ENCODE measurements at regions not wholly inside any gene's neighbourhood (a gene's known extent, or its start where the extent isn't known, plus 50 kb on each side); places are given as distances from the start of the nearest gene placed in this dataset.

GRCh38 chr3:161426758-161427157 is 55.4 kb upstream of the SPTSSB start:
- no peaks in the 10 kb centered on the region for H3K36me3 ChIP-seq (replicated peaks in 1 of 2)
- no peak overlapping the region for H3K4me3 ChIP-seq
- no peaks in the 10 kb centered on the region for H3K4me1 ChIP-seq (replicated peaks in 1 of 2)
- intact Hi-C loops (cut with DNase I), result loop anchor here in 1 of 2 donors (10.0 kb wide), 1 partner anchor 722 kb away; no protein-coding TSS in a partner anchor
- no peaks in the 10 kb centered on the region for H3K9me3 ChIP-seq (replicated peaks in 1 of 3)
- 70 to 77% (median 75%) methylated on average over 4 of the region's 4 CpGs for WGBS, 4 donors
- TF ChIP-seq POLR2A (IDR thresholded peaks at IDR 0.05), result no peak
- TF ChIP-seq CTCF (IDR thresholded peaks at IDR 0.05), result no peak
- no peaks in the 10 kb centered on the region for H3K27me3 ChIP-seq
- DNase-seq, result no peak
- H3K27ac ChIP-seq, result no peak overlapping the region

- intact Hi-C loops (cut with DNase I), result loop anchor here in 1 of 2 donors (5.0 to 10.0 kb wide), 2 partner anchors 147 to 719 kb away; no protein-coding TSS in a partner anchor
- H3K9me3 ChIP-seq (replicated peaks in 1 of 3), result no peaks in the 10 kb centered on the region
- DNase-seq, result no peak
- H3K36me3 ChIP-seq (replicated peaks in 1 of 2), result no peaks in the 10 kb centered on the region
- WGBS, 4 donors, result 52 to 57% (median 55%) methylated on average over 5 of the region's 5 CpGs
- TF ChIP-seq POLR2A (IDR thresholded peaks at IDR 0.05), result no peak
- peak; percentile 74 to 89 (median 82) for TF ChIP-seq CTCF (IDR thresholded peaks at IDR 0.05)
- H3K27ac ChIP-seq, result no peak overlapping the region
- no peak overlapping the region for H3K4me3 ChIP-seq
- no peaks in the 10 kb centered on the region for H3K27me3 ChIP-seq
- H3K4me1 ChIP-seq (replicated peaks in 1 of 2), result no peaks in the 10 kb centered on the region
Measured at GRCh38 chr3:161423911-161424522, 52.7 kb upstream of the SPTSSB start.

- H3K9me3 ChIP-seq (replicated peaks in 1 of 3), result no peaks in the 10 kb centered on the region
- TF ChIP-seq CTCF (IDR thresholded peaks at IDR 0.05) (no peak), POLR2A (IDR thresholded peaks at IDR 0.05) (no peak)
- intact Hi-C loops (cut with DNase I), result loop anchor here in 1 of 2 donors (5.0 to 10.0 kb wide), 2 partner anchors 145 to 717 kb away; no protein-coding TSS in a partner anchor
- no peak overlapping the region for H3K27ac ChIP-seq
- H3K27me3 ChIP-seq, result no peaks in the 10 kb centered on the region
- no peak overlapping the region for H3K4me3 ChIP-seq
- no peaks in the 10 kb centered on the region for H3K36me3 ChIP-seq (replicated peaks in 1 of 2)
- DNase-seq, result no peak
- 74 to 84% (median 80%) methylated on average over 2 of the region's 2 CpGs for WGBS, 4 donors
- H3K4me1 ChIP-seq (replicated peaks in 1 of 2), result no peaks in the 10 kb centered on the region
Measured at GRCh38 chr3:161422171-161422700, 50.9 kb upstream of the SPTSSB start.

Measured in adrenal gland (tissue), 9 donors.